ENCODE measurements at regions not wholly inside any gene's neighbourhood (a gene's known extent, or its start where the extent isn't known, plus 50 kb on each side); places are given as distances from the start of the nearest gene placed in this dataset.
"Not testable (repeated sequence)": the region's sequence is repeated elsewhere in the genome, so short reads cannot be mapped to it uniquely, and the experiment has no call there.

- no peak overlapping the region for H3K9ac ChIP-seq (ENCODE audit: low read length)
- H3K9me3 ChIP-seq (ENCODE audit: low read length) = no peaks in the 10 kb centered on the region
- no peak overlapping the region for H2AFZ ChIP-seq (ENCODE audit: low read length)
- no peak for DNase-seq
- peaks cover 23% of the 10 kb centered on the region for H3K4me1 ChIP-seq (ENCODE audit: low read length)
- H3K4me3 ChIP-seq (ENCODE audit: low read length) = no peak overlapping the region
- H3K27me3 ChIP-seq (ENCODE audit: low read length) = no peaks in the 10 kb centered on the region
- no peaks in the 10 kb centered on the region for H4K20me1 ChIP-seq (ENCODE audit: insufficient read depth, low read depth, low read length)
- H3K9me2 ChIP-seq (replicated peaks; ENCODE audit: insufficient read depth, low read length) = no peaks in the 10 kb centered on the region
- H3K36me3 ChIP-seq (ENCODE audit: insufficient read depth, low read length) = no peaks in the 10 kb centered on the region
- H3K27ac ChIP-seq (ENCODE audit: low read length) = no peak overlapping the region
- H3K4me2 ChIP-seq (ENCODE audit: low read depth, low read length, poor library complexity, severe bottlenecking) = no peak overlapping the region
- no peaks in the 10 kb centered on the region for H3K79me2 ChIP-seq (ENCODE audit: low read length)
Measured at GRCh38 chr18:10249801-10250200, 204.6 kb upstream of the APCDD1 start.

GRCh38 chr18:10252494-10252893 is 201.9 kb upstream of the APCDD1 start:
- H3K4me1 ChIP-seq (ENCODE audit: low read length) = peaks cover 24% of the 10 kb centered on the region
- no peaks in the 10 kb centered on the region for H3K9me2 ChIP-seq (replicated peaks; ENCODE audit: insufficient read depth, low read length)
- no peaks in the 10 kb centered on the region for H3K36me3 ChIP-seq (ENCODE audit: insufficient read depth, low read length)
- H3K4me3 ChIP-seq (ENCODE audit: low read length) = no peak overlapping the region
- no peak overlapping the region for H2AFZ ChIP-seq (ENCODE audit: low read length)
- no peak overlapping the region for H3K27ac ChIP-seq (ENCODE audit: low read length)
- no peaks in the 10 kb centered on the region for H3K27me3 ChIP-seq (ENCODE audit: low read length)
- no peak overlapping the region for H3K9ac ChIP-seq (ENCODE audit: low read length)
- H4K20me1 ChIP-seq (ENCODE audit: insufficient read depth, low read depth, low read length) = no peaks in the 10 kb centered on the region
- no peak for DNase-seq
- no peak overlapping the region for H3K4me2 ChIP-seq (ENCODE audit: low read depth, low read length, poor library complexity, severe bottlenecking)
- no peaks in the 10 kb centered on the region for H3K79me2 ChIP-seq (ENCODE audit: low read length)
- H3K9me3 ChIP-seq (ENCODE audit: low read length) = no peaks in the 10 kb centered on the region

GRCh38 chr18:10252952-10253705 is 201.3 kb upstream of the APCDD1 start:
- Histone ChIP-seq H2AFZ (ENCODE audit: low read length) (no peak overlapping the region), H3K36me3 (ENCODE audit: insufficient read depth, low read length) (no peaks in the 10 kb centered on the region), H3K4me1 (ENCODE audit: low read length) (peaks cover 24% of the 10 kb centered on the region), H3K27ac (ENCODE audit: low read length) (no peak overlapping the region), H3K4me3 (ENCODE audit: low read length) (no peak overlapping the region), H3K27me3 (ENCODE audit: low read length) (no peaks in the 10 kb centered on the region), H3K9me3 (ENCODE audit: low read length) (no peaks in the 10 kb centered on the region), H3K9ac (ENCODE audit: low read length) (no peak overlapping the region), H4K20me1 (ENCODE audit: insufficient read depth, low read depth, low read length) (no peaks in the 10 kb centered on the region), H3K79me2 (ENCODE audit: low read length) (no peaks in the 10 kb centered on the region), H3K9me2 (replicated peaks; ENCODE audit: insufficient read depth, low read length) (no peaks in the 10 kb centered on the region), H3K4me2 (ENCODE audit: low read depth, low read length, poor library complexity, severe bottlenecking) (peak overlapping the region; percentile 31)
- DNase-seq = peak; percentile 87

GRCh38 chr18:10256276-10256675 is 198.2 kb upstream of the APCDD1 start:
- DNase-seq; H3K79me2 ChIP-seq (ENCODE audit: low read length); H3K9ac ChIP-seq (ENCODE audit: low read length); H3K4me3 ChIP-seq (ENCODE audit: low read length); H3K4me2 ChIP-seq (ENCODE audit: low read depth, low read length, poor library complexity, severe bottlenecking); H3K27me3 ChIP-seq (ENCODE audit: low read length); H3K27ac ChIP-seq (ENCODE audit: low read length); H3K9me2 ChIP-seq (replicated peaks; ENCODE audit: insufficient read depth, low read length); H3K9me3 ChIP-seq (ENCODE audit: low read length); H4K20me1 ChIP-seq (ENCODE audit: insufficient read depth, low read depth, low read length); H3K36me3 ChIP-seq (ENCODE audit: insufficient read depth, low read length); H2AFZ ChIP-seq (ENCODE audit: low read length): not testable (repeated sequence)
- peaks cover 24% of the 10 kb centered on the region for H3K4me1 ChIP-seq (ENCODE audit: low read length)

GRCh38 chr18:10258836-10259474 is 195.5 kb upstream of the APCDD1 start:
- H3K36me3 ChIP-seq (ENCODE audit: insufficient read depth, low read length) = no peaks in the 10 kb centered on the region
- no peaks in the 10 kb centered on the region for H3K9me3 ChIP-seq (ENCODE audit: low read length)
- no peaks in the 10 kb centered on the region; the same call in 1 of the 2 replicates for H3K27me3 ChIP-seq (ENCODE audit: low read length)
- no peak overlapping the region for H3K4me3 ChIP-seq (ENCODE audit: low read length)
- H3K9ac ChIP-seq (ENCODE audit: low read length) = no peak overlapping the region
- H3K27ac ChIP-seq (ENCODE audit: low read length) = no peak overlapping the region
- peaks cover 25% of the 10 kb centered on the region for H3K4me1 ChIP-seq (ENCODE audit: low read length)
- H4K20me1 ChIP-seq (ENCODE audit: insufficient read depth, low read depth, low read length) = no peaks in the 10 kb centered on the region
- DNase-seq = peak; percentile 19
- H3K4me2 ChIP-seq (ENCODE audit: low read depth, low read length, poor library complexity, severe bottlenecking) = no peak overlapping the region
- no peaks in the 10 kb centered on the region for H3K9me2 ChIP-seq (replicated peaks; ENCODE audit: insufficient read depth, low read length)
- H3K79me2 ChIP-seq (ENCODE audit: low read length) = no peaks in the 10 kb centered on the region
- no peak overlapping the region for H2AFZ ChIP-seq (ENCODE audit: low read length)

- peaks cover 23% of the 10 kb centered on the region for H3K4me1 ChIP-seq (ENCODE audit: low read length)
- no peaks in the 10 kb centered on the region for H3K79me2 ChIP-seq (ENCODE audit: low read length)
- H4K20me1 ChIP-seq (ENCODE audit: insufficient read depth, low read depth, low read length) = no peaks in the 10 kb centered on the region
- H3K4me3 ChIP-seq (ENCODE audit: low read length) = no peak overlapping the region
- H3K27ac ChIP-seq (ENCODE audit: low read length) = no peak overlapping the region
- DNase-seq = no peak
- no peaks in the 10 kb centered on the region for H3K9me2 ChIP-seq (replicated peaks; ENCODE audit: insufficient read depth, low read length)
- no peak overlapping the region for H3K9ac ChIP-seq (ENCODE audit: low read length)
- no peaks in the 10 kb centered on the region for H3K36me3 ChIP-seq (ENCODE audit: insufficient read depth, low read length)
- H2AFZ ChIP-seq (ENCODE audit: low read length) = no peak overlapping the region
- H3K27me3 ChIP-seq (ENCODE audit: low read length) = no peaks in the 10 kb centered on the region; the same call in 1 of the 2 replicates
- no peaks in the 10 kb centered on the region for H3K9me3 ChIP-seq (ENCODE audit: low read length)
- no peak overlapping the region for H3K4me2 ChIP-seq (ENCODE audit: low read depth, low read length, poor library complexity, severe bottlenecking)
Measured at GRCh38 chr18:10259901-10260300, 194.5 kb upstream of the APCDD1 start.

- H3K4me2 ChIP-seq (ENCODE audit: low read depth, low read length, poor library complexity, severe bottlenecking) = no peak overlapping the region
Measured at GRCh38 chr18:10261344-10262276, 192.8 kb upstream of the APCDD1 start.

GRCh38 chr18:10262566-10262965 is 191.9 kb upstream of the APCDD1 start:
- Histone ChIP-seq H4K20me1 (ENCODE audit: insufficient read depth, low read depth, low read length) (no peaks in the 10 kb centered on the region), H3K27ac (ENCODE audit: low read length) (no peak overlapping the region), H3K4me3 (ENCODE audit: low read length) (no peak overlapping the region), H3K27me3 (ENCODE audit: low read length) (no peaks in the 10 kb centered on the region; the same call in 1 of the 2 replicates), H2AFZ (ENCODE audit: low read length) (no peak overlapping the region), H3K9ac (ENCODE audit: low read length) (no peak overlapping the region), H3K9me2 (replicated peaks; ENCODE audit: insufficient read depth, low read length) (no peaks in the 10 kb centered on the region), H3K4me2 (ENCODE audit: low read depth, low read length, poor library complexity, severe bottlenecking) (peak overlapping the region; percentile 46), H3K4me1 (ENCODE audit: low read length) (peaks cover 26% of the 10 kb centered on the region), H3K9me3 (ENCODE audit: low read length) (no peaks in the 10 kb centered on the region), H3K36me3 (ENCODE audit: insufficient read depth, low read length) (no peaks in the 10 kb centered on the region), H3K79me2 (ENCODE audit: low read length) (no peaks in the 10 kb centered on the region)
- DNase-seq = no peak

More at GRCh38 chr18:10261344-10262276, 192.8 kb upstream of the APCDD1 start:
- Histone ChIP-seq H3K9me2 (replicated peaks; ENCODE audit: insufficient read depth, low read length) (no peaks in the 10 kb centered on the region), H3K4me3 (ENCODE audit: low read length) (no peak overlapping the region), H3K27ac (ENCODE audit: low read length) (no peak overlapping the region), H2AFZ (ENCODE audit: low read length) (no peak overlapping the region), H3K79me2 (ENCODE audit: low read length) (no peaks in the 10 kb centered on the region), H3K9ac (ENCODE audit: low read length) (no peak overlapping the region), H3K4me1 (ENCODE audit: low read length) (peaks cover 26% of the 10 kb centered on the region), H3K27me3 (ENCODE audit: low read length) (no peaks in the 10 kb centered on the region; the same call in 1 of the 2 replicates), H3K36me3 (ENCODE audit: insufficient read depth, low read length) (no peaks in the 10 kb centered on the region), H3K9me3 (ENCODE audit: low read length) (no peaks in the 10 kb centered on the region), H4K20me1 (ENCODE audit: insufficient read depth, low read depth, low read length) (no peaks in the 10 kb centered on the region)
- no peak for DNase-seq
